HepG2 (cell line): ENCODE measurements at regions not wholly inside any gene's neighbourhood (a gene's known extent, or its start where the extent isn't known, plus 50 kb on each side); places are given as distances from the start of the nearest gene placed in this dataset.

Experiments used
- ARID4A ChIP-seq: sonication (generic); formaldehyde crosslinking; IDR thresholded peaks from 2 replicates; pipeline ENCODE4 v1.5.0; 2020; ENCODE audit warnings: mild to moderate bottlenecking, missing genetic modification reagents, borderline replicate concordance
- CENPBD1 ChIP-seq: sonication (generic); formaldehyde crosslinking; IDR thresholded peaks from 2 replicates; pipeline ENCODE4 v1.8.0; 2022; ENCODE audit warnings: missing genetic modification reagents, low read depth, mild to moderate bottlenecking, borderline replicate concordance
- CREM ChIP-seq, 2 experiments: sonication (generic) in 1 of 2; formaldehyde crosslinking in 1 of 2; IDR thresholded peaks; 2 replicates each; pipeline versions ENCODE4 v1.4.0 to v1.6.1; 2016 to 2020; ENCODE audit warnings: antibody characterized with exemption in 1 of 2, mild to moderate bottlenecking in 1 of 2, missing genetic modification reagents in 1 of 2
- DZIP1 ChIP-seq: sonication (generic); formaldehyde crosslinking; IDR thresholded peaks from 2 replicates; pipeline ENCODE4 v1.5.0; 2020; ENCODE audit warnings: mild to moderate bottlenecking, missing genetic modification reagents
- KAT8 ChIP-seq: IDR thresholded peaks from 2 replicates; pipeline ENCODE4 v1.6.1; 2016; ENCODE audit warnings: missing genetic modification reagents, missing compliant biosample characterization
- KDM1A ChIP-seq: IDR thresholded peaks from 2 replicates; pipeline ENCODE4 v1.6.1; 2016; ENCODE audit warnings: missing compliant biosample characterization
- NAIF1 ChIP-seq: sonication (generic); formaldehyde crosslinking; IDR thresholded peaks from 2 replicates; pipeline ENCODE4 v1.5.0; 2020; ENCODE audit warnings: mild to moderate bottlenecking, missing genetic modification reagents, borderline replicate concordance
- RBAK ChIP-seq: sonication (generic); formaldehyde crosslinking; IDR thresholded peaks from 2 replicates; pipeline ENCODE4 v1.5.1; 2020; ENCODE audit warnings: mild to moderate bottlenecking, missing genetic modification reagents
- SOX6 ChIP-seq, 2 experiments: fragments of 450-650 bp in 1 of 2; sonication (generic) in 1 of 2; formaldehyde crosslinking in 1 of 2; IDR thresholded peaks; 2 replicates each; pipeline versions ENCODE4 v1.4.0 to v1.6.1; 2017 to 2020; ENCODE audit warnings: antibody characterized with exemption in 1 of 2, mild to moderate bottlenecking in 1 of 2, missing genetic modification reagents in 1 of 2
- TEAD3 ChIP-seq: optimal IDR thresholded peaks from 2 replicates; pipeline ENCODE3; 2016; ENCODE audit warnings: borderline replicate concordance
- ZNF207 ChIP-seq: fragments of 450-650 bp; IDR thresholded peaks from 2 replicates; pipeline ENCODE4 v1.6.1; 2016; ENCODE audit warnings: antibody characterized with exemption, borderline replicate concordance
- ZNF704 ChIP-seq: sonication (generic); formaldehyde crosslinking; IDR thresholded peaks from 2 replicates; pipeline ENCODE4 v1.8.1; 2023; ENCODE audit warnings: mild to moderate bottlenecking, inconsistent platforms, moderate library complexity, missing genetic modification reagents, borderline replicate concordance
- ZNF709 ChIP-seq: sonication (generic); formaldehyde crosslinking; IDR thresholded peaks from 2 replicates; pipeline ENCODE4 v1.5.0; 2020; ENCODE audit warnings: mild to moderate bottlenecking, missing genetic modification reagents
- ZNF773 ChIP-seq: sonication (generic); formaldehyde crosslinking; IDR thresholded peaks from 2 replicates; pipeline ENCODE4 v1.4.0; 2020; ENCODE audit warnings: missing genetic modification reagents, borderline replicate concordance

- TF ChIP-seq SOX6 (IDR thresholded peaks at IDR 0.05) (no peak), SOX6 (CRISPR knock-in tag; IDR thresholded peaks at IDR 0.05) (no peak), CENPBD1 (CRISPR knock-in tag) (no peak), ZNF709 (no peak), ARID4A (CRISPR knock-in tag) (no peak), ZNF773 (CRISPR knock-in tag) (no peak), DZIP1 (CRISPR knock-in tag) (no peak), KDM1A (CRISPR knock-in tag) (no peak), TEAD3 (CRISPR knock-in tag) (no peak), ZNF704 (no peak), RBAK (CRISPR knock-in tag) (no peak), CREM (IDR thresholded peaks at IDR 0.05) (no peak), CREM (CRISPR knock-in tag; IDR thresholded peaks at IDR 0.05) (no peak), ZNF207 (no peak), KAT8 (no peak), NAIF1 (CRISPR knock-in tag) (no peak)
These were observed 860.8 kb downstream of the NLGN4Y start (continued) for GRCh38 chrY:15385178-15385577.
